GM19452 (cell line): ENCODE measurements at regions not wholly inside any gene's neighbourhood (a gene's known extent, or its start where the extent isn't known, plus 50 kb on each side); places are given as distances from the start of the nearest gene placed in this dataset.
A peak's percentile ranks its signal among the peaks of the same experiment; 100 is the strongest.

Experiments used
- ATAC-seq: cut with Tn5 transposase; IDR thresholded peaks from one replicate; pipeline ENCODE4 v1.9.1; 2021; ENCODE audit not compliant: unreplicated experiment

- no peak for ATAC-seq
Observed at GRCh38 chr4:182973511-182973911, 56.3 kb upstream of the DCTD start.

- ATAC-seq = no peak
Observed at GRCh38 chr4:182971702-182972101, 54.5 kb upstream of the DCTD start.

- peak; percentile 64 for ATAC-seq
Observed at GRCh38 chr4:182969651-182970279, 52.6 kb upstream of the DCTD start.

- peak; percentile 43 for ATAC-seq
Observed at GRCh38 chr4:182968917-182969650, 51.9 kb upstream of the DCTD start.

- ATAC-seq = no peak
Observed at GRCh38 chr4:182967403-182967802, 50.2 kb upstream of the DCTD start.
